Suprapubic skin (tissue), 4 donors: ENCODE measurements at regions not wholly inside any gene's neighbourhood (a gene's known extent, or its start where the extent isn't known, plus 50 kb on each side); places are given as distances from the start of the nearest gene placed in this dataset.

Experiments
- EP300 ChIP-seq: sonication (generic); formaldehyde crosslinking; IDR thresholded peaks from one replicate; pipeline ENCODE4 v1.6.1; 2017; ENCODE audit warnings: antibody characterized with exemption
- POLR2A ChIP-seq, 2 donors: fragments of 450-650 bp; IDR thresholded peaks; one replicate each; pipeline ENCODE4 v1.6.1; 2017; ENCODE audit warnings: antibody characterized with exemption in 2 of 2, mild to moderate bottlenecking in 2 of 2, moderate library complexity in 2 of 2
- POLR2AphosphoS5 ChIP-seq, 3 donors: sonication (generic); formaldehyde crosslinking; IDR thresholded peaks; one replicate each; pipeline ENCODE4 v1.6.1; 2017; ENCODE audit warnings: antibody characterized with exemption in 3 of 3
- TF ChIP-seq, protein P1 (sequence below), 2 donors: fragments of 200-600 bp in 1 of 2; fragments of 450-650 bp in 1 of 2; sonication (generic) in 1 of 2; IDR thresholded peaks; one replicate each; pipeline ENCODE4 v1.5.1; 2016 to 2019; ENCODE audit warnings: antibody characterized with exemption in 2 of 2, mild to moderate bottlenecking in 1 of 2, moderate library complexity in 1 of 2

DNA sequence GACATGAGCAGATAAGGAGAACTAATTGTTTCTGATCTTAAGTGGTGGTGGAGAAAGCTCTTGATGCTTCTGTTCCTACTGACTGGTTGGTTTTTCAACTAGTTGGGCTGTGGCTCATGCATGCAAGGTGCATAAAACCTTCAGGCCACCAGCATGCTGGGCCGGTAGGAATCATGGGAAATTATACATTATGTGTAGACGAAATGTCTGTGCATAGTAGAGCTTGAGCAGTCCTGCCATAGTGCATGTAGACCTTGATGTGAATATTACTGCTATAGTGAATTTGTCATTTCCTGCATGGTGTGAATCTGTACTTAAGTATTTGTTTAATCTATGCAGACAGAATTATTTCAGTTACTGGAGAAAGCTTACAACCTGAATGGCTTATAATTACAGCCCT lies 433.6 kb upstream of the ADAMTSL1 start:
- TF ChIP-seq, protein P1, sequence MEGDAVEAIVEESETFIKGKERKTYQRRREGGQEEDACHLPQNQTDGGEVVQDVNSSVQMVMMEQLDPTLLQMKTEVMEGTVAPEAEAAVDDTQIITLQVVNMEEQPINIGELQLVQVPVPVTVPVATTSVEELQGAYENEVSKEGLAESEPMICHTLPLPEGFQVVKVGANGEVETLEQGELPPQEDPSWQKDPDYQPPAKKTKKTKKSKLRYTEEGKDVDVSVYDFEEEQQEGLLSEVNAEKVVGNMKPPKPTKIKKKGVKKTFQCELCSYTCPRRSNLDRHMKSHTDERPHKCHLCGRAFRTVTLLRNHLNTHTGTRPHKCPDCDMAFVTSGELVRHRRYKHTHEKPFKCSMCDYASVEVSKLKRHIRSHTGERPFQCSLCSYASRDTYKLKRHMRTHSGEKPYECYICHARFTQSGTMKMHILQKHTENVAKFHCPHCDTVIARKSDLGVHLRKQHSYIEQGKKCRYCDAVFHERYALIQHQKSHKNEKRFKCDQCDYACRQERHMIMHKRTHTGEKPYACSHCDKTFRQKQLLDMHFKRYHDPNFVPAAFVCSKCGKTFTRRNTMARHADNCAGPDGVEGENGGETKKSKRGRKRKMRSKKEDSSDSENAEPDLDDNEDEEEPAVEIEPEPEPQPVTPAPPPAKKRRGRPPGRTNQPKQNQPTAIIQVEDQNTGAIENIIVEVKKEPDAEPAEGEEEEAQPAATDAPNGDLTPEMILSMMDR (IDR thresholded peaks at IDR 0.05) = no peak
- TF ChIP-seq POLR2A (IDR thresholded peaks at IDR 0.05) (no peak), POLR2AphosphoS5 (IDR thresholded peaks at IDR 0.05) (no peak), EP300 (no peak)
